ENCODE measurements at regions not wholly inside any gene's neighbourhood (a gene's known extent, or its start where the extent isn't known, plus 50 kb on each side); places are given as distances from the start of the nearest gene placed in this dataset.
A peak's percentile ranks its signal among the peaks of the same experiment; 100 is the strongest.

- no peaks in the 10 kb centered on the region for H3K27me3 ChIP-seq (replicated peaks in 1 of 7)
- WGBS, 5 donors = 81 to 89% (median 83%) methylated on average over 4 of the region's 4 CpGs
- no peaks in the 10 kb centered on the region for H3K9me3 ChIP-seq
- H3K36me3 ChIP-seq = no peaks in the 10 kb centered on the region
- H3K27ac ChIP-seq = no peak overlapping the region
- intact Hi-C loops (cut with DNase I; ENCODE audit: low total_unique reads) = no loop called here
- no peak for TF ChIP-seq POLR2A (IDR thresholded peaks at IDR 0.05)
- TF ChIP-seq POLR2AphosphoS5 (IDR thresholded peaks at IDR 0.05) = no peak
- no peak for TF ChIP-seq CTCF (IDR thresholded peaks at IDR 0.05 in 8 of 11, conservative IDR thresholded peaks at IDR 0.05 in 3 of 11)
- no peaks in the 10 kb centered on the region for H3K4me1 ChIP-seq
- no peak for DNase-seq
- no peak overlapping the region for H3K4me3 ChIP-seq
Observed at GRCh38 chr18:40672590-40672989, 1282.4 kb upstream of the PIK3C3 start.

- 58 to 88% (median 77%) methylated on average over 7 to 8 of the region's 8 CpGs for WGBS, 5 donors
- DNase-seq = no peak
- Histone ChIP-seq H3K4me3 (no peak overlapping the region), H3K27me3 (replicated peaks in 1 of 7) (no peaks in the 10 kb centered on the region), H3K9me3 (no peaks in the 10 kb centered on the region), H3K36me3 (no peaks in the 10 kb centered on the region), H3K4me1 (no peaks in the 10 kb centered on the region), H3K27ac (no peak overlapping the region)
- intact Hi-C loops (cut with DNase I; ENCODE audit: low total_unique reads) = no loop called here
- no peak for TF ChIP-seq POLR2A (IDR thresholded peaks at IDR 0.05)
- no peak for TF ChIP-seq CTCF (IDR thresholded peaks at IDR 0.05 in 8 of 11, conservative IDR thresholded peaks at IDR 0.05 in 3 of 11)
- no peak for TF ChIP-seq POLR2AphosphoS5 (IDR thresholded peaks at IDR 0.05)
Observed at GRCh38 chr18:40670668-40671375, 1284.2 kb upstream of the PIK3C3 start.

- Histone ChIP-seq H3K9me3 (peaks cover 0 to 10% (median 4%) of the 10 kb centered on the region in 8 donors), H3K36me3 (no peaks in the 10 kb centered on the region), H3K27me3 (replicated peaks in 1 of 7) (no peaks in the 10 kb centered on the region), H3K4me1 (no peaks in the 10 kb centered on the region), H3K4me3 (no peak overlapping the region), H3K27ac (no peak overlapping the region)
- intact Hi-C loops (cut with DNase I; ENCODE audit: low total_unique reads) = no loop called here
- TF ChIP-seq POLR2AphosphoS5 (IDR thresholded peaks at IDR 0.05) (no peak), CTCF (IDR thresholded peaks at IDR 0.05 in 8 of 11, conservative IDR thresholded peaks at IDR 0.05 in 3 of 11) (no peak), POLR2A (IDR thresholded peaks at IDR 0.05) (no peak)
- whole genome bisulfite sequencing, 5 donors = 84 to 91% (median 87%) methylated on average over 15 to 16 of the region's 16 CpGs
- DNase-seq = peak; percentile 66
Observed at GRCh38 chr18:40662898-40663437, 1292.1 kb upstream of the PIK3C3 start.

GRCh38 chr18:40653682-40654081 lies 1301.4 kb upstream of the PIK3C3 start:
- 54 to 75% (median 59%) methylated on average over 1 of the region's 1 CpG for WGBS, 5 donors
- H3K4me3 ChIP-seq = no peak overlapping the region
- H3K27ac ChIP-seq = no peak overlapping the region
- no peak for DNase-seq
- no peaks in the 10 kb centered on the region for H3K27me3 ChIP-seq (replicated peaks in 1 of 7)
- intact Hi-C loops (cut with DNase I; ENCODE audit: low total_unique reads) = no loop called here
- TF ChIP-seq POLR2AphosphoS5 (IDR thresholded peaks at IDR 0.05) = no peak
- no peak for TF ChIP-seq POLR2A (IDR thresholded peaks at IDR 0.05)
- no peak for TF ChIP-seq CTCF (IDR thresholded peaks at IDR 0.05 in 8 of 11, conservative IDR thresholded peaks at IDR 0.05 in 3 of 11)
- H3K4me1 ChIP-seq = no peaks in the 10 kb centered on the region
- H3K36me3 ChIP-seq = no peaks in the 10 kb centered on the region
- H3K9me3 ChIP-seq = peaks cover 0 to 9% (median 2%) of the 10 kb centered on the region in 8 donors
